Kidney (tissue), 13 donors: ENCODE measurements at regions not wholly inside any gene's neighbourhood (a gene's known extent, or its start where the extent isn't known, plus 50 kb on each side); places are given as distances from the start of the nearest gene placed in this dataset.

Experiments
- DNase-seq, 5 donors: peaks; one replicate each; pipeline ENCODE4 v3.0.0-alpha.2; 2013 to 2020
- FAIRE-seq: peaks from 2 replicates; lab custom pipeline; 2012; peaks lifted over from hg19 to GRCh38; lab: Jason Lieb, UNC
- H3K27ac ChIP-seq, 2 donors: one replicate each; pipeline ENCODE4 v1.7.0; 2013; ENCODE audit warnings: low read depth in 2 of 2, low read length in 2 of 2, inconsistent platforms in 1 of 2
- H3K27me3 ChIP-seq: one replicate; pipeline ENCODE4 v1.7.1; 2013; ENCODE audit warnings: low read length, inconsistent platforms; ENCODE audit not compliant: control insufficient read depth, insufficient read depth
- H3K36me3 ChIP-seq, 3 donors: one replicate each; pipeline versions ENCODE4 v1.7.0 to v1.7.1; 2013; ENCODE audit warnings: low read length in 3 of 3, control low read depth in 1 of 3, inconsistent platforms in 1 of 3; ENCODE audit not compliant: insufficient read depth in 3 of 3, control insufficient read depth in 2 of 3
- H3K4me1 ChIP-seq, 3 donors: one replicate each; pipeline versions ENCODE4 v1.7.0 to v1.7.1; 2013; ENCODE audit warnings: low read length in 3 of 3, inconsistent platforms in 1 of 3, low read depth in 1 of 3; ENCODE audit not compliant: control insufficient read depth in 2 of 3, insufficient read depth in 2 of 3
- H3K4me3 ChIP-seq, 3 donors: one replicate each; pipeline versions ENCODE4 v1.7.0 to v1.8.1; 2013; ENCODE audit warnings: low read length in 3 of 3, control low read depth in 1 of 3, inconsistent platforms in 1 of 3
- H3K9ac ChIP-seq, 3 donors: one replicate each; pipeline versions ENCODE4 v1.7.0 to v1.7.1; 2013; ENCODE audit warnings: low read length in 3 of 3, control low read depth in 1 of 3, inconsistent platforms in 1 of 3
- H3K9me3 ChIP-seq, 3 donors: one replicate each; pipeline versions ENCODE4 v1.7.0 to v1.7.1; 2013; ENCODE audit warnings: low read length in 3 of 3, control low read depth in 1 of 3, inconsistent platforms in 1 of 3; ENCODE audit not compliant: control insufficient read depth in 2 of 3, insufficient read depth in 1 of 3
- intact Hi-C: fragments of 100-400 bp; cut with DNase I; formaldehyde crosslinking; loops from one replicate; pipeline ENCODE4 v1.11.1; 2022
- TF ChIP-seq, protein P1 (sequence below): IDR thresholded peaks from 3 replicates; pipeline ENCODE4 v1.5.1; 2012; ENCODE audit warnings: mild to moderate bottlenecking, moderate library complexity, borderline replicate concordance; ENCODE audit not compliant: insufficient read depth; ENCODE audit errors: extremely low read depth
- donor health status: control.
- donor health status: control.
- donor health status: control.
- donor health status: control.
- donor health status: control.
- donor health status: DM: yes; HTN: yes; CAD: no.
- donor health status: Normal renal cell carcinoma (clear cell type).

DNA sequence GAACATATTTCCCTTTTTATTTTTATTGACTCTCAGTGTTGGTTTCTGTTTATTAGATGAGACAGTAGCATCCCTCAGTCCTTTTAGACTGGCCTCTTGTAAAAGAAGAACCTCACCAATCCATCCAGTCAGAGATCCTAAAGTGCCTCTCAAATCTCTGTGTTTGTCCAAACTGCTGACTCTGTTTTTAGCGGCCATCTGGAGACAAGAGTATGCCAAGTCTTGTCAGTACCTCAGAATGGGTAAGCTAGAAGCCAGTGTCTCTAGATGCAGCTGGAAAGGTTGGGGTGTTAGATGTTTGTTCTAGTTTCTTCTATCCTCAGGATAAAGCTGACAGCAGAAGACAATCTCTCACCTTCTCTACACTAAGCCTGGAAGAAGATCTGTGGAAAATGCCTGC is 537.7 kb upstream of the ZNF385D start:
- no peak overlapping the region for H3K4me3 ChIP-seq
- DNase-seq (no peak), FAIRE-seq (no peak)
- no peaks in the 10 kb centered on the region for H3K36me3 ChIP-seq
- H3K9me3 ChIP-seq, result no peaks in the 10 kb centered on the region
- no peaks in the 10 kb centered on the region for H3K27me3 ChIP-seq
- no peak overlapping the region for H3K9ac ChIP-seq
- H3K27ac ChIP-seq, result no peak overlapping the region
- intact Hi-C loops, result no loop called here
- H3K4me1 ChIP-seq, result no peaks in the 10 kb centered on the region
- TF ChIP-seq, protein P1, sequence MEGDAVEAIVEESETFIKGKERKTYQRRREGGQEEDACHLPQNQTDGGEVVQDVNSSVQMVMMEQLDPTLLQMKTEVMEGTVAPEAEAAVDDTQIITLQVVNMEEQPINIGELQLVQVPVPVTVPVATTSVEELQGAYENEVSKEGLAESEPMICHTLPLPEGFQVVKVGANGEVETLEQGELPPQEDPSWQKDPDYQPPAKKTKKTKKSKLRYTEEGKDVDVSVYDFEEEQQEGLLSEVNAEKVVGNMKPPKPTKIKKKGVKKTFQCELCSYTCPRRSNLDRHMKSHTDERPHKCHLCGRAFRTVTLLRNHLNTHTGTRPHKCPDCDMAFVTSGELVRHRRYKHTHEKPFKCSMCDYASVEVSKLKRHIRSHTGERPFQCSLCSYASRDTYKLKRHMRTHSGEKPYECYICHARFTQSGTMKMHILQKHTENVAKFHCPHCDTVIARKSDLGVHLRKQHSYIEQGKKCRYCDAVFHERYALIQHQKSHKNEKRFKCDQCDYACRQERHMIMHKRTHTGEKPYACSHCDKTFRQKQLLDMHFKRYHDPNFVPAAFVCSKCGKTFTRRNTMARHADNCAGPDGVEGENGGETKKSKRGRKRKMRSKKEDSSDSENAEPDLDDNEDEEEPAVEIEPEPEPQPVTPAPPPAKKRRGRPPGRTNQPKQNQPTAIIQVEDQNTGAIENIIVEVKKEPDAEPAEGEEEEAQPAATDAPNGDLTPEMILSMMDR, result no peak

DNA sequence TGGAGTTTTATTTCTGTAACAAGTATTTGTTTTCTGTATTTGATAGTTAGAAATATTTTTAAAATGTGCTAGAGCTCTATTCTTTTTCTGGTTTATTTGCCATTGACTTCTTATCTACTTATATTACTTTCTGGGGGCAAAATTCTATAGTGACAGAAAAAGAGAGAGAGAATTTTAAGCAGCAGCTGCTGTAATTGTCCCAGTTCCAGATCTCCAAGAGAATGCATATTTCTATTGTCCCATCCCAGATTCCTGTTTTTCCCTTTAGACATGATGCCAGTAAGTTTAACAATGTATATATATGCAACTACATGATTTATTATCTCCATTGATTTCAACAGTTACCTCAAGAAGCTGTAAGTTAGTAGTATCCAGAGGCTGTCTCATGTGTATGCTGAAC is 541.7 kb upstream of the ZNF385D start:
- H3K9ac ChIP-seq, result no peak overlapping the region
- FAIRE-seq, result no peak
- H3K4me1 ChIP-seq, result no peaks in the 10 kb centered on the region
- no peak for DNase-seq
- H3K27ac ChIP-seq, result no peak overlapping the region
- intact Hi-C loops, result no loop called here
- H3K36me3 ChIP-seq, result no peaks in the 10 kb centered on the region
- H3K27me3 ChIP-seq, result no peaks in the 10 kb centered on the region
- TF ChIP-seq, protein P1, result no peak
- no peaks in the 10 kb centered on the region for H3K9me3 ChIP-seq
- H3K4me3 ChIP-seq, result no peak overlapping the region

DNA sequence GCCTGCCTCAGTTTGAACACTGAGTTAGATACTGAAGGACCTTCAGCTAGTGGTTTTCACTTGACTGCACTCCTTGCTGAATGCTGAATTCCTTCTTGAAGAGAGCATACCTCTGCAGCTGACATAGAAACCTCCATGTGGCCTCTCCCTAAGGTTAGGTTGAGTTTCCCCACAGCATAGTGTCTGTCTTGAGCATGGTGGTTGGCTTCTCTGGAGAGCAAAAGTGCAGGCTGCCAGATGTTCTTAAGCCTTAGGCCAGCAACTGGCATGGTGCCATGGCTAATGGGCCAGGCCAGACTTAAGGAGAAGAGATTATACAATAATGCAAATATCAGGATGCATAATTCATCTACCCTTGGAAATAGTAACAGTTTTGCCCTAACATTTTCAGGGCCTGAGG is 545.6 kb upstream of the ZNF385D start:
- Histone ChIP-seq H3K9ac (no peak overlapping the region), H3K36me3 (no peaks in the 10 kb centered on the region), H3K4me1 (no peaks in the 10 kb centered on the region), H3K27ac (no peak overlapping the region), H3K27me3 (no peaks in the 10 kb centered on the region), H3K4me3 (no peak overlapping the region), H3K9me3 (no peaks in the 10 kb centered on the region)
- DNase-seq (no peak), FAIRE-seq (no peak)
- TF ChIP-seq, protein P1, result no peak
- intact Hi-C loops, result no loop called here

DNA sequence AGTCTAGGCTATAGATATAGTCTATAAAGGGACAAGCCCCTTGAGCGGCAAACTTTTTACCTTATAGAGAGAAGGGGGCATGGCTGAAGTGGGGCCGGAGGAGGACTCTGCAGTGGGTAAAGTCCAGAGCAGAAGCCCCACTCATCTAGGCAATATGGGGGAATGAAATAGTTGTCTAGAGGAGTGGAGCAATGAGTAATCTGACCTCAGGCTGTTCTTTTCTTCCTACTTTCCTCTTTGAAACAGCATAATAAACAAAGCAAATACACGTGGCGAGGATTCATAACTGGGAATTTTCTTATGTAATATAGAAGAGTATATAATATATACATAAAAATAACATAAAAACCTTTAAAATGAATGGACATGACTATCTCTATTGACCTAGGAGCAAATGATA is 546.4 kb upstream of the ZNF385D start:
- H3K36me3 ChIP-seq, result no peaks in the 10 kb centered on the region
- no peak overlapping the region for H3K4me3 ChIP-seq
- intact Hi-C loops, result no loop called here
- FAIRE-seq, result no peak
- DNase-seq, result no peak
- H3K9me3 ChIP-seq, result no peaks in the 10 kb centered on the region
- H3K9ac ChIP-seq, result no peak overlapping the region
- TF ChIP-seq, protein P1, result no peak
- no peak overlapping the region for H3K27ac ChIP-seq
- H3K27me3 ChIP-seq, result no peaks in the 10 kb centered on the region
- H3K4me1 ChIP-seq, result no peaks in the 10 kb centered on the region
